A673 (cell line): ENCODE measurements at regions not wholly inside any gene's neighbourhood (a gene's known extent, or its start where the extent isn't known, plus 50 kb on each side); places are given as distances from the start of the nearest gene placed in this dataset.

ENCODE experiments used
- BruUV-seq: library from RNA; stranded (reverse); fragments of 400-500 nt; replicated peaks from 2 replicates; lab custom pipeline; 2021; lab: Mats Ljungman, UMichigan
- CTCF ChIA-PET: fragments of 300-600 bp; sonication (Branson Sonifier 250); formaldehyde crosslinking; loops from one replicate; lab custom pipeline; 2022; ENCODE audit warnings: antibody characterized with exemption; lab: Charles Lee
- POLR2A ChIA-PET: fragments of 300-600 bp; sonication (Branson Sonifier 250); formaldehyde crosslinking; loops from one replicate; lab custom pipeline; 2022; ENCODE audit warnings: antibody characterized with exemption; ENCODE audit not compliant: low non-redundant PET; lab: Charles Lee
- DNase-seq: peaks from one replicate; pipeline ENCODE4 v3.0.0-alpha.2; 2015; ENCODE audit warnings: low spot score
- H3K27ac ChIP-seq: fragments of 200-600 bp; sonication (generic); 2 replicates; pipeline ENCODE4 v1.5.1; 2016; ENCODE audit warnings: mixed run types, low read depth, mild to moderate bottlenecking, mixed read lengths, antibody characterized with exemption, low read length; ENCODE audit not compliant: poor library complexity, severe bottlenecking
- H3K27me3 ChIP-seq: fragments of 200-600 bp; sonication (generic); replicated peaks from 2 replicates; pipeline ENCODE4 v1.6.1; 2017; ENCODE audit warnings: mixed run types, low read depth, mild to moderate bottlenecking, mixed read lengths, antibody characterized with exemption, low read length; ENCODE audit not compliant: insufficient read depth, poor library complexity
- H3K36me3 ChIP-seq: fragments of 200-600 bp; sonication (generic); 2 replicates; pipeline ENCODE4 v1.6.1; 2016; ENCODE audit warnings: mixed run types, mild to moderate bottlenecking, mixed read lengths, antibody characterized with exemption, low read length; ENCODE audit not compliant: insufficient read depth, poor library complexity, severe bottlenecking
- H3K4me1 ChIP-seq: fragments of 200-600 bp; sonication (generic); 2 replicates; pipeline ENCODE4 v1.6.1; 2017; ENCODE audit warnings: mixed run types, mild to moderate bottlenecking, mixed read lengths, antibody characterized with exemption, low read length; ENCODE audit not compliant: insufficient read depth, poor library complexity, severe bottlenecking
- H3K4me3 ChIP-seq: fragments of 200-600 bp; sonication (generic); 2 replicates; pipeline ENCODE4 v1.5.1; 2016; ENCODE audit warnings: low read depth, mixed run types, mild to moderate bottlenecking, mixed read lengths, low read length; ENCODE audit not compliant: poor library complexity, severe bottlenecking
- H3K9me3 ChIP-seq: fragments of 200-600 bp; sonication (generic); 2 replicates; pipeline ENCODE4 v1.6.1; 2016; ENCODE audit warnings: mixed run types, low read depth, mild to moderate bottlenecking, mixed read lengths, antibody characterized with exemption, low read length; ENCODE audit not compliant: poor library complexity, severe bottlenecking
- EZH2 ChIP-seq: fragments of 200-600 bp; sonication (generic); IDR thresholded peaks from 2 replicates; pipeline ENCODE4 v1.6.1; 2017; ENCODE audit warnings: borderline replicate concordance, low read depth, mild to moderate bottlenecking, mixed read lengths, antibody characterized with exemption, low read length; ENCODE audit not compliant: poor library complexity, severe bottlenecking
- intact Hi-C: fragments of 100-400 bp; cut with micrococcal nuclease; formaldehyde crosslinking; loops from one replicate; pipeline ENCODE4 v1.10.0; 2022; ENCODE audit not compliant: unreplicated experiment
- TF ChIP-seq, protein P1 (sequence below): fragments of 300-800, 200-600 bp; sonication (generic); conservative IDR thresholded peaks from 2 replicates; pipeline ENCODE4 v1.5.1; 2017; ENCODE audit warnings: low read depth, mild to moderate bottlenecking, antibody characterized with exemption, low read length, moderate library complexity, mixed read lengths

GRCh38 chr12:34400986-34401658 is 378.8 kb downstream of the ALG10 start:
- DNase-seq, result no peak
- intact Hi-C loops, result no loop called here
- peaks cover 31% of the 10 kb centered on the region for H3K9me3 ChIP-seq
- no peak overlapping the region for H3K27ac ChIP-seq
- no peaks in the 10 kb centered on the region for H3K4me1 ChIP-seq
- no peaks in the 10 kb centered on the region for H3K36me3 ChIP-seq
- BruUV-seq, result no TSS peak
- TF ChIP-seq EZH2, result no peak
- TF ChIP-seq, protein P1, sequence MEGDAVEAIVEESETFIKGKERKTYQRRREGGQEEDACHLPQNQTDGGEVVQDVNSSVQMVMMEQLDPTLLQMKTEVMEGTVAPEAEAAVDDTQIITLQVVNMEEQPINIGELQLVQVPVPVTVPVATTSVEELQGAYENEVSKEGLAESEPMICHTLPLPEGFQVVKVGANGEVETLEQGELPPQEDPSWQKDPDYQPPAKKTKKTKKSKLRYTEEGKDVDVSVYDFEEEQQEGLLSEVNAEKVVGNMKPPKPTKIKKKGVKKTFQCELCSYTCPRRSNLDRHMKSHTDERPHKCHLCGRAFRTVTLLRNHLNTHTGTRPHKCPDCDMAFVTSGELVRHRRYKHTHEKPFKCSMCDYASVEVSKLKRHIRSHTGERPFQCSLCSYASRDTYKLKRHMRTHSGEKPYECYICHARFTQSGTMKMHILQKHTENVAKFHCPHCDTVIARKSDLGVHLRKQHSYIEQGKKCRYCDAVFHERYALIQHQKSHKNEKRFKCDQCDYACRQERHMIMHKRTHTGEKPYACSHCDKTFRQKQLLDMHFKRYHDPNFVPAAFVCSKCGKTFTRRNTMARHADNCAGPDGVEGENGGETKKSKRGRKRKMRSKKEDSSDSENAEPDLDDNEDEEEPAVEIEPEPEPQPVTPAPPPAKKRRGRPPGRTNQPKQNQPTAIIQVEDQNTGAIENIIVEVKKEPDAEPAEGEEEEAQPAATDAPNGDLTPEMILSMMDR, result no peak
- no peaks in the 10 kb centered on the region for H3K27me3 ChIP-seq
- ChIA-PET POLR2A (no interaction called here), CTCF (no interaction called here)
- H3K4me3 ChIP-seq, result no peak overlapping the region

DNA sequence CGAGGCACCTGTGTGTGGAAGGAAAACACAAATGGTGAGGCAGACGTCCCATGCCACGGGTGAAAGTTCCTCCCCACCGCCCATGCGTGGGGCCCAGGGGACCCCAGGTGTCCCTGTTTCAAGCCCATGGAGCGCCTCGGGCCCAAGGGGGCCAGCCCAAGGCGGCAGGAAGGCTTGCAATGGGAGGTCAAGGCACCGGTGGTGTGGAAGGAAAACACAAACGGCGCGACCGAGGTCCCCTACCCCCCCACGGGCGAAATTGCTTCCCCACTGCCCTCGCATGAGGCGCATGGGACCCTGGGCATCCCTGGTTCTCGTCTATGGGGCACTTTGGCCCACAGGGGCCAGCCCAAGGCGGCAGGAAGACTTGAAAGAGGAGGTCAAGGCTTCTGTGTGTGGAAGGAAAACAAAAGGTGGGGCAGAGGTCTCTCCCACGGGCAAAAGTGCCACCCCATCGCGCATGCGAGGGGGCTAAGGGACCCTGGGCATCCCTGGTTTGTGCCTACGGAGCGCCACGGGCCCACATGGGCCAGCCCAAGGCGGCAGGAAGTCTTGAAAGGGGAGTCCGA is 379.4 kb downstream of the ALG10 start:
- no TSS peak for BruUV-seq

DNA sequence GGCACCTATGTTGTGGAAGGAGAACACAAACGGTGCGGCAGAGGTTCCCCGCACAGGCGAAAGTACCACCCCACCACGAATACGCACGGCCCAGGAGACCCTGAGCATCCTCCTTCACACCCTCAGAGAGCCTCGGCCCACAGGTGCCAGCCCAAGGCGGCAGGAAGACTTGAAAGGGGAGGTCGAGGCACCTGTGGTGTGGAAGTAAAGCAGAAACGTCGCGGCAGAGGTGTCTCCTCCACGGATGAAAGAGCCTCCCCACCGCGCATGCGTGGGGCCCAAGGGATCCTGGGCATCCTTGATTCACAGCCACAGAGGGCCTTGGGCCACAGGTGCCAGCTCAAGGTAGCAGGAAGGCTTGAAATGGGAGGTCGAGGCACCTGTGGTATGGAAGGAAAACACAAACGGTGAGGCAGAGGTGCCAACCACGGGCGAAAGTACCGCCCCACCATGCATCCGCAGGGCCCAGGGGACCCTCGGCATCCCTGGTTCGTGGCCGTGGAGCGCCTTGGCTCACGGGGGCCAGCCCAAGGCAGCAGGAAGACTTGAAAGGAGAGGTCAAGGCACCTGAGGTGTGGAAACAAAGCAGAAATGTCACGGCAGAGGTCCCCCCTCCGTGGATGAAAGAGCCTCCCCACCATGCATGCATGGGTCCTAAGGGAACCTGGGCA is 380.1 kb downstream of the ALG10 start:
- ChIA-PET CTCF (no interaction called here), POLR2A (no interaction called here)
- H3K36me3 ChIP-seq, result no peaks in the 10 kb centered on the region
- TF ChIP-seq, protein P1, result no peak
- peaks cover 38% of the 10 kb centered on the region for H3K9me3 ChIP-seq
- no peaks in the 10 kb centered on the region for H3K4me1 ChIP-seq
- H3K4me3 ChIP-seq, result no peak overlapping the region
- no peaks in the 10 kb centered on the region for H3K27me3 ChIP-seq
- no peak for DNase-seq
- no peak overlapping the region for H3K27ac ChIP-seq
- intact Hi-C loops, result no loop called here
- BruUV-seq, result no TSS peak

More for the DNA sequence above, 379.4 kb downstream of the ALG10 start:
- H3K4me1 ChIP-seq, result no peaks in the 10 kb centered on the region
- no peaks in the 10 kb centered on the region for H3K36me3 ChIP-seq
- peaks cover 34% of the 10 kb centered on the region for H3K9me3 ChIP-seq
- TF ChIP-seq, protein P1, result no peak
- no peak for TF ChIP-seq EZH2
- no peaks in the 10 kb centered on the region for H3K27me3 ChIP-seq
- no peak overlapping the region for H3K27ac ChIP-seq
- POLR2A ChIA-PET, result no interaction called here
- intact Hi-C loops, result no loop called here
- H3K4me3 ChIP-seq, result no peak overlapping the region
- no peak for DNase-seq
- CTCF ChIA-PET, result no interaction called here
